Rectal smooth muscle tissue (tissue), 1 donor: ENCODE measurements at regions not wholly inside any gene's neighbourhood (a gene's known extent, or its start where the extent isn't known, plus 50 kb on each side); places are given as distances from the start of the nearest gene placed in this dataset.
"Not testable (repeated sequence)": the region's sequence is repeated elsewhere in the genome, so short reads cannot be mapped to it uniquely, and the experiment has no call there.

ENCODE experiments used
- H3K27ac ChIP-seq: one replicate; pipeline ENCODE4 v1.7.0; 2013; ENCODE audit warnings: low read depth, low read length, inconsistent platforms
- H3K27me3 ChIP-seq: one replicate; pipeline ENCODE4 v1.7.0; 2013; ENCODE audit warnings: low read length; ENCODE audit not compliant: control insufficient read depth, insufficient read depth
- H3K36me3 ChIP-seq: one replicate; pipeline ENCODE4 v1.7.0; 2013; ENCODE audit warnings: low read length; ENCODE audit not compliant: control insufficient read depth, insufficient read depth
- H3K4me1 ChIP-seq: one replicate; pipeline ENCODE4 v1.7.0; 2013; ENCODE audit warnings: low read length; ENCODE audit not compliant: control insufficient read depth, insufficient read depth
- H3K4me3 ChIP-seq: one replicate; pipeline ENCODE4 v1.7.0; 2013; ENCODE audit warnings: low read length
- H3K9ac ChIP-seq: one replicate; pipeline ENCODE4 v1.7.0; 2013; ENCODE audit warnings: low read length

GRCh38 chr9:102482776-102483175, 512.4 kb upstream of the CYLC2 start:
- Histone ChIP-seq H3K36me3 (no peaks in the 10 kb centered on the region), H3K4me3 (no peak overlapping the region)

GRCh38 chr9:102479191-102479590, 515.9 kb upstream of the CYLC2 start:
- Histone ChIP-seq H3K27me3 (no peaks in the 10 kb centered on the region), H3K4me3 (no peak overlapping the region), H3K9ac (no peak overlapping the region), H3K36me3 (no peaks in the 10 kb centered on the region), H3K4me1 (no peaks in the 10 kb centered on the region), H3K27ac (no peak overlapping the region)

More at GRCh38 chr9:102482776-102483175, 512.4 kb upstream of the CYLC2 start:
- H3K27me3 ChIP-seq = no peaks in the 10 kb centered on the region
- no peak overlapping the region for H3K27ac ChIP-seq
- H3K4me1 ChIP-seq = no peaks in the 10 kb centered on the region
- no peak overlapping the region for H3K9ac ChIP-seq

DNA sequence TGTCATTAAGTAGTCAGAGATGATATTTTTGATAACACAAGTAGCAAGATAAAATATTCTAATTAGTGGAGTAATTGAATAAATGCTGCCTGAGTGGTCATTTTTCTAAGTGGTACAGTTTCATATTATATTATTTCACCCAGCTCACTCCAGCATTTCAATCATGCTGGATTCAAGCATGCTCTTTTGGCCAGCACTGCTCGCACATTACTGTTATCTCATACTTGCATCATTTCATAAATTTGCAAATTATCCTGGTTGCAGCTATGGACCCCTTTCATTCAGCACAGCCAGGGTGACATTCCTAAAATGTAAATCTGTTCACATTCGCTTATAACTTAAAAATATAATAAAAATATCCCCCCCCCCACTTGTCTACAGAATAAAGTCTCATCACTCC, 520.8 kb upstream of the CYLC2 start:
- H3K27ac ChIP-seq = no peak overlapping the region
- no peak overlapping the region for H3K4me3 ChIP-seq
- no peak overlapping the region for H3K9ac ChIP-seq
- no peaks in the 10 kb centered on the region for H3K36me3 ChIP-seq
- H3K27me3 ChIP-seq = no peaks in the 10 kb centered on the region
- H3K4me1 ChIP-seq = no peaks in the 10 kb centered on the region

DNA sequence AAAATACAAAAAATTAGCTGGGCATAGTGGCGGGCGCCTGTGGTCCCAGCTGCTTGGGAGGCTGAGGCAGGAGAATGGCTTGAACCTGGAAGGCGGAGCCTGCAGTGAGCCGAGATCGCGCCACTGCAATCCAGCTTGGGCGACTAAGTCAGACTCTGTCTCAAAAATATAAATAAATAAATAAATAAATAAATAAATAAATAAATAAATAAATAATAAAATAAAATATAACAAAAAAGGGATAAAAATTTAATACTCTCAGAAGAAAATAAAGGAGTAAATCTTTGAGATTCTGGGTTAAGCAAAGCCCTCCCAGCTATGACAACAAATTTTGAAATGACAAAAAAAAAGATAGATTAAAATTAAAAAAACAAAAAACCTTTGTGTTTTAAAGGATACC, 525.7 kb upstream of the CYLC2 start:
- H3K36me3 ChIP-seq, H3K4me3 ChIP-seq, H3K4me1 ChIP-seq, H3K27me3 ChIP-seq, H3K27ac ChIP-seq, H3K9ac ChIP-seq: not testable (repeated sequence)

GRCh38 chr9:102461156-102461819, 533.8 kb upstream of the CYLC2 start:
- no peak overlapping the region for H3K27ac ChIP-seq
- no peaks in the 10 kb centered on the region for H3K27me3 ChIP-seq
- H3K4me3 ChIP-seq = no peak overlapping the region
- H3K9ac ChIP-seq = no peak overlapping the region
- no peaks in the 10 kb centered on the region for H3K4me1 ChIP-seq
- H3K36me3 ChIP-seq = no peaks in the 10 kb centered on the region

DNA sequence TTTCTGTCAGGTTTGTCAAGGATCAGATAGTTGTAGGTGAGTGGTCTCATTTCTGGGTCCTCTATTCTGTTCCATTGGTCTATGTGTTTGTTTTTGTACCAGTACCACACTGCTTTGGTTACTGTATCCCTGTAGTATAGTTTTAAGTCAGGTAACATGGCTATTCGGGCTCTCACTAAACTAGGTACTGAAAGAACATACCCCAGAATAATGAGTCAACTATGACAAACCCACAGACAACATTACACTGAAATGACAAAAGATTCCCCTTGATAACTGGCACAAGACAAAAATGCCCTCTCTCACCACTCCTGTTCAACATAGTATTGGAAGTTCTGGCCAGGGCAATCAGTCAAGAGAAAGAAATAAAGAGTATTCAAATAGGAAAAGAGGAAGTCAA, 535.3 kb upstream of the CYLC2 start:
- H3K4me1 ChIP-seq = no peaks in the 10 kb centered on the region
- no peak overlapping the region for H3K9ac ChIP-seq
- H3K27ac ChIP-seq = no peak overlapping the region
- H3K36me3 ChIP-seq = no peaks in the 10 kb centered on the region
- no peaks in the 10 kb centered on the region for H3K27me3 ChIP-seq
- H3K4me3 ChIP-seq = no peak overlapping the region

- no peaks in the 10 kb centered on the region for H3K4me1 ChIP-seq
- H3K9ac ChIP-seq = no peak overlapping the region
- H3K27me3 ChIP-seq = no peaks in the 10 kb centered on the region
Observed at GRCh38 chr9:102456562-102456961, 538.6 kb upstream of the CYLC2 start.

GRCh38 chr9:102445906-102446305, 549.2 kb upstream of the CYLC2 start:
- Histone ChIP-seq H3K27ac (no peak overlapping the region), H3K9ac (no peak overlapping the region), H3K36me3 (no peaks in the 10 kb centered on the region), H3K4me3 (no peak overlapping the region), H3K4me1 (no peaks in the 10 kb centered on the region), H3K27me3 (no peaks in the 10 kb centered on the region)

More at GRCh38 chr9:102456562-102456961, 538.6 kb upstream of the CYLC2 start:
- H3K4me3 ChIP-seq = no peak overlapping the region
- no peak overlapping the region for H3K27ac ChIP-seq
- no peaks in the 10 kb centered on the region for H3K36me3 ChIP-seq

- Histone ChIP-seq H3K4me1 (no peaks in the 10 kb centered on the region), H3K36me3 (no peaks in the 10 kb centered on the region), H3K27me3 (no peaks in the 10 kb centered on the region), H3K4me3 (no peak overlapping the region), H3K9ac (no peak overlapping the region), H3K27ac (no peak overlapping the region)
Observed at GRCh38 chr9:102445181-102445747, 549.9 kb upstream of the CYLC2 start.

GRCh38 chr9:102439583-102439982, 555.5 kb upstream of the CYLC2 start:
- H3K4me1 ChIP-seq = no peaks in the 10 kb centered on the region
- no peaks in the 10 kb centered on the region for H3K36me3 ChIP-seq
- no peak overlapping the region for H3K27ac ChIP-seq
- no peaks in the 10 kb centered on the region for H3K27me3 ChIP-seq
- H3K9ac ChIP-seq = no peak overlapping the region
- H3K4me3 ChIP-seq = no peak overlapping the region

- not testable (repeated sequence) for H3K36me3 ChIP-seq, H3K4me1 ChIP-seq
Observed at GRCh38 chr9:102436599-102436998, 558.5 kb upstream of the CYLC2 start.

DNA sequence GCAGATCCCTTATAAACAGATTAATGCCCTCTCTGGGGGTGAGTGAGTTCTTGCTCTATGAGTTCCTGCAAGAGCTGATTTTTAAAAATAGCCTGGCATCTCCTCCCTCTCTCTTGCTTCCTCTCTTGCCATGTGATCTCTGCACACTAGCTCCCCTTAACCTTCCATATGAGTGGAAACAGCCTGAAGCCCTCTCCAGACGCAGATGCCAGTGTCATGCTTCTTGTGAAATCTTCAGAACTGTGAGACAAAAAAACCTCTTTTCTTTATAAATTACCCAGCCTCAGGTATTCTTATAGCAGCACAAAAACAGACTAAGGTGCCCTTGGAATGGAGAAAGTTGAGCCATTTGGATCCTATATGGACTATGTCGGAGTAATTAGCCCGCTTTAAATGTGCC, 559.7 kb upstream of the CYLC2 start:
- Histone ChIP-seq H3K4me1 (no peaks in the 10 kb centered on the region), H3K36me3 (no peaks in the 10 kb centered on the region), H3K4me3 (no peak overlapping the region), H3K27ac (no peak overlapping the region), H3K9ac (no peak overlapping the region), H3K27me3 (no peaks in the 10 kb centered on the region)

More at GRCh38 chr9:102436599-102436998, 558.5 kb upstream of the CYLC2 start:
- H3K9ac ChIP-seq, H3K27ac ChIP-seq, H3K4me3 ChIP-seq, H3K27me3 ChIP-seq: not testable (repeated sequence)

DNA sequence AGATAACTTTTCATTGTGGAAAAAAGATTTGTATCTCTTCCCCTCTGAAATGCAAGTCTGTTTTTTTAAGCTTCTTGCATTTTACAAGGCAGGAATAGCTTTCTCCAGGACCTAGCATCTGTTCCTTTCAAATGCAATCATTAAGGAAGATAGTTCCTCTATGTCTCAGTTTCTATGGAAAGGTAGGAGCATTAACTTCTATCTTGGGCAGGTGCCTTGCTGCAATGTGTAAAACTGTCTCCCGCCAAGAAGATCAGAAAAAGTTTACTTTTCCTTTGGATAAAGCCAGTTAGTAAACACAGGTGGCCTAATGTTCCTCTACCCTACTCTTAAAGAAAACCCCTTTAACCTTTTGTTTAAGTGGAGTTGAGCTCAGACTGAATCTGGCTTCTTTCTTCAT, 560.6 kb upstream of the CYLC2 start:
- Histone ChIP-seq H3K27ac (no peak overlapping the region), H3K27me3 (no peaks in the 10 kb centered on the region)

More for the DNA sequence above, 560.6 kb upstream of the CYLC2 start:
- Histone ChIP-seq H3K4me1 (no peaks in the 10 kb centered on the region), H3K4me3 (no peak overlapping the region), H3K9ac (no peak overlapping the region), H3K36me3 (no peaks in the 10 kb centered on the region)
